Spleen (tissue), 11 donors: ENCODE measurements at regions not wholly inside any gene's neighbourhood (a gene's known extent, or its start where the extent isn't known, plus 50 kb on each side); places are given as distances from the start of the nearest gene placed in this dataset.

Source experiments
- DNase-seq: peaks from one replicate; pipeline ENCODE4 v3.0.0-alpha.2; 2020
- H3K27ac ChIP-seq, 8 donors: fragments of 200-600 bp; sonication (generic) in 7 of 8; 1 replicate in 4 of 8; 2 replicates in 4 of 8; pipeline versions ENCODE4 v1.5.0 to v1.8.0; 2016 to 2021; ENCODE audit warnings: inconsistent platforms in 4 of 8, mild to moderate bottlenecking in 4 of 8, moderate library complexity in 1 of 8
- H3K27me3 ChIP-seq, 7 donors: fragments of 200-600 bp; sonication (generic) in 6 of 7; replicated peaks in 1 of 7; 1 replicate in 4 of 7; 2 replicates in 3 of 7; pipeline versions ENCODE4 v1.5.0 to v1.8.0; 2016 to 2021; ENCODE audit warnings: inconsistent platforms in 3 of 7, mild to moderate bottlenecking in 1 of 7
- H3K36me3 ChIP-seq, 6 donors: fragments of 200-600 bp; sonication (generic) in 5 of 6; 1 replicate in 4 of 6; 2 replicates in 2 of 6; pipeline versions ENCODE4 v1.5.0 to v1.8.0; 2016 to 2021; ENCODE audit warnings: inconsistent platforms in 2 of 6
- H3K4me1 ChIP-seq, 6 donors: fragments of 200-600 bp; sonication (generic) in 5 of 6; 1 replicate in 3 of 6; 2 replicates in 3 of 6; pipeline versions ENCODE4 v1.5.0 to v1.8.0; 2016 to 2021; ENCODE audit warnings: inconsistent platforms in 3 of 6
- H3K4me3 ChIP-seq, 8 donors: fragments of 200-600 bp; sonication (generic) in 7 of 8; 1 replicate in 4 of 8; 2 replicates in 4 of 8; pipeline versions ENCODE4 v1.5.0 to v1.8.0; 2016 to 2021; ENCODE audit warnings: inconsistent platforms in 4 of 8, mild to moderate bottlenecking in 4 of 8, moderate library complexity in 2 of 8
- H3K9me3 ChIP-seq, 8 donors: fragments of 200-600 bp; sonication (generic) in 7 of 8; 1 replicate in 4 of 8; 2 replicates in 4 of 8; pipeline versions ENCODE4 v1.5.0 to v1.8.0; 2016 to 2021; ENCODE audit warnings: inconsistent platforms in 4 of 8
- CTCF ChIP-seq, 11 experiments: fragments of 200-600 bp in 7 of 11; fragments of 450-650 bp in 4 of 11; sonication (generic) in 4 of 11; IDR thresholded peaks in 8 of 11; conservative IDR thresholded peaks in 3 of 11; 1 replicate in 7 of 11; 2 replicates in 4 of 11; pipeline versions ENCODE4 v1.4.0 to v1.8.0; 2016 to 2021; ENCODE audit warnings: antibody characterized with exemption in 11 of 11, inconsistent platforms in 4 of 11, mild to moderate bottlenecking in 1 of 11
- POLR2A ChIP-seq, 3 donors: fragments of 450-650 bp; IDR thresholded peaks; one replicate each; pipeline ENCODE4 v1.5.1; 2017; ENCODE audit warnings: antibody characterized with exemption in 3 of 3, mild to moderate bottlenecking in 1 of 3
- POLR2AphosphoS5 ChIP-seq, 3 donors: sonication (generic); formaldehyde crosslinking; IDR thresholded peaks; one replicate each; pipeline ENCODE4 v1.5.1; 2017; ENCODE audit warnings: antibody characterized with exemption in 3 of 3
- WGBS, 5 donors: extraction: QIAGEN DNeasy Blood & Tissue Kit in 3 of 5; methylation state at CpG; one replicate each; pipeline versions ENCODE4 v1.1.5 to v1.1.7; 2013 to 2018; 5-methylcytosine and 5-hydroxymethylcytosine counted together
- intact Hi-C: fragments of 100-400 bp; cut with DNase I; formaldehyde crosslinking; loops from one replicate; pipeline ENCODE4 v1.15.0; 2023; ENCODE audit warnings: low total_unique reads
- donor health status: healthy with polysubstance abuse.
- donor health status: DM: no; HTN: no; CAD: no; lungs with moderate emphysema.
- donor health status: DM: no; HTN: no; CAD: no.
- donor health status: Bipolar disorder and iron deficiency.
- donor health status: healthy.
- donor health status: DM: no; HTN: no; CAD: no.
- donor health status: DM: yes; HTN: yes; CAD: no.

DNA sequence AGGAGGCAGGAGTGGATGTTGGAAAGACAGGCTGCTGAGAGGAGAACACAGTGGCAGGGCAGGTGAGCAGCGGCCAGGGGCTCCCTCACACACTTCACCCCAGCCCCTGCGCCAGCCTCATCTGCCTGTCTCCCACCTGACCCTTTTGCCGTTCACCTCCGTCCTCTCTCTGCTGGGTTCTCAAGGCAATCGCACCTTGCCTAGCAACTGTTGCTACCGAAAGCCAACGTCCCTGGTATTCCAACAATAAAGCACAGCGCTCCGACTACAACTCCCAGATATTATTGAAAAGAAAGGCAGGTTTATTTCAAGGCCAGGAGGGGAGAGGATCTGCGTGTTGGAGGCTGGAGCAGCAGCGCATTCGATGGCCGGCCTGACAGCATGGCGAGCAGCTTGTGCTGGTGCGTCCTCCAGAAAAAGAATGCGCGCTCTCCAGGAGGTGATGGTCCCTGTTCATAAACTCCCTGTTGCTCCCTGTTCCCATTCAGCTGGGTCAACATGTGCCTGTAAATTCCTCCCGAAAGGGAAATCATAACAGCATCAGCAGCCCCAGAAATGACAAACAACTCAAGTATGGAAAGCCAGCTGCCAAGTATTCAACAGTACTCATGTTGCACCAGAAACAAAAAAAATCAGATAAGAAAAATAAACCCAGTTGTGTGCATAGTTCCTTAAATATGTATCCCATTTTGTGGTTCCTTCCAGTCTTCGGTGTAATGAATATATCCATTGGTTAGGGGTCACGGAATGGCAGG lies 153.0 kb upstream of the DIO3 start:
- DNase-seq, result no peak
- no peak overlapping the region for H3K27ac ChIP-seq
- H3K27me3 ChIP-seq, result peaks cover 0 to 32% (median 1%) of the 10 kb centered on the region in 7 donors
- WGBS, 5 donors, result 84 to 91% (median 85%) methylated on average over 20 of the region's 20 CpGs
- no peaks in the 10 kb centered on the region for H3K4me1 ChIP-seq
- H3K36me3 ChIP-seq, result no peaks in the 10 kb centered on the region
- TF ChIP-seq POLR2A (IDR thresholded peaks at IDR 0.05) (no peak), CTCF (IDR thresholded peaks at IDR 0.05 in 8 of 11, conservative IDR thresholded peaks at IDR 0.05 in 3 of 11) (no peak), POLR2AphosphoS5 (IDR thresholded peaks at IDR 0.05) (no peak)
- H3K9me3 ChIP-seq, result no peaks in the 10 kb centered on the region
- intact Hi-C loops, result loop anchor here (5.0 kb wide), 1 partner anchor 46 kb away; no protein-coding TSS in a partner anchor
- no peak overlapping the region for H3K4me3 ChIP-seq

DNA sequence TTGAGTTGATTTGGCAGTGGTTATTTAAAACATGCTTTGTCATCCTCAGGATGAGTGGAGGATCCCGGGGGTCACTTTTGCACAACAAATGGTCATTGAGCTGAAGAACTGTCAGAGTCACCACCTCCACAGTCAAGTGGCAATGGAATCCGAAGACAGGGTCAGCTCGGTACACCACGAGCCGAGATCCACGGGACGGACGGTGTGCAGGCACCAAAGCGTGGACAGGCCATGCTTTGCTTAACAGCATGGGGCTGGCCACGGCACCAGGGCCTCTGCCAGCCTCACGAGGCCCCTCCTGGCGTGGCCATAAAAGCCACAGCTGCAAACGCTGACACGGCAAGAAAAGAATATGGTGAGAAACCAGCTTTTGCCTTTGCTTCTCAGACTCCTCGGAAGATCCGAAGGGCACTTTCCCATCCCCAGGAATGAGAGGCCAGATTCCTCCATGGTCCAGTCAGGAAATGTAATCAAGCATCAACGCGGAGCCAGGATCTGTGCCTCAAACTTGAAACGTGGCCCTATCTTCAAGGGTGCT lies 152.2 kb upstream of the DIO3 start:
- Histone ChIP-seq H3K36me3 (no peaks in the 10 kb centered on the region), H3K9me3 (no peaks in the 10 kb centered on the region), H3K4me1 (no peaks in the 10 kb centered on the region), H3K27me3 (peaks cover 0 to 27% (median 0%) of the 10 kb centered on the region in 7 donors), H3K27ac (no peak overlapping the region), H3K4me3 (no peak overlapping the region)
- TF ChIP-seq POLR2A (IDR thresholded peaks at IDR 0.05) (no peak), POLR2AphosphoS5 (IDR thresholded peaks at IDR 0.05) (no peak), CTCF (IDR thresholded peaks at IDR 0.05 in 8 of 11, conservative IDR thresholded peaks at IDR 0.05 in 3 of 11) (no peak)
- intact Hi-C loops, result loop anchor here (5.0 kb wide), 1 partner anchor 47 kb away; no protein-coding TSS in a partner anchor
- no peak for DNase-seq
- WGBS, 5 donors, result 77 to 91% (median 87%) methylated on average over 19 of the region's 19 CpGs

GRCh38 chr14:101410126-101410525 lies 151.2 kb upstream of the DIO3 start:
- no peak overlapping the region for H3K4me3 ChIP-seq
- intact Hi-C loops, result no loop called here
- no peaks in the 10 kb centered on the region for H3K36me3 ChIP-seq
- 33 to 42% (median 37%) methylated on average over 5 of the region's 5 CpGs for WGBS, 5 donors
- no peak overlapping the region for H3K27ac ChIP-seq
- H3K27me3 ChIP-seq, result peaks cover 0 to 34% (median 0%) of the 10 kb centered on the region in 7 donors
- no peaks in the 10 kb centered on the region for H3K9me3 ChIP-seq
- no peaks in the 10 kb centered on the region for H3K4me1 ChIP-seq
- no peak for DNase-seq
- TF ChIP-seq POLR2AphosphoS5 (IDR thresholded peaks at IDR 0.05), result no peak
- TF ChIP-seq POLR2A (IDR thresholded peaks at IDR 0.05), result no peak

GRCh38 chr14:101411151-101411550 lies 150.1 kb upstream of the DIO3 start:
- no peaks in the 10 kb centered on the region for H3K4me1 ChIP-seq
- no peak for DNase-seq
- H3K4me3 ChIP-seq, result no peak overlapping the region
- intact Hi-C loops, result no loop called here
- H3K9me3 ChIP-seq, result no peaks in the 10 kb centered on the region
- H3K27ac ChIP-seq, result no peak overlapping the region
- WGBS, 5 donors, result 86 to 97% (median 89%) methylated on average over 5 to 9 of the region's 9 CpGs
- no peaks in the 10 kb centered on the region for H3K36me3 ChIP-seq
- peaks cover 0 to 43% (median 0%) of the 10 kb centered on the region in 7 donors for H3K27me3 ChIP-seq
- TF ChIP-seq POLR2AphosphoS5 (IDR thresholded peaks at IDR 0.05) (no peak), CTCF (IDR thresholded peaks at IDR 0.05 in 8 of 11, conservative IDR thresholded peaks at IDR 0.05 in 3 of 11) (no peak), POLR2A (IDR thresholded peaks at IDR 0.05) (no peak)
